ENCODE measurements at regions not wholly inside any gene's neighbourhood (a gene's known extent, or its start where the extent isn't known, plus 50 kb on each side); places are given as distances from the start of the nearest gene placed in this dataset.
"Not testable (repeated sequence)": the region's sequence is repeated elsewhere in the genome, so short reads cannot be mapped to it uniquely, and the experiment has no call there.

DNA sequence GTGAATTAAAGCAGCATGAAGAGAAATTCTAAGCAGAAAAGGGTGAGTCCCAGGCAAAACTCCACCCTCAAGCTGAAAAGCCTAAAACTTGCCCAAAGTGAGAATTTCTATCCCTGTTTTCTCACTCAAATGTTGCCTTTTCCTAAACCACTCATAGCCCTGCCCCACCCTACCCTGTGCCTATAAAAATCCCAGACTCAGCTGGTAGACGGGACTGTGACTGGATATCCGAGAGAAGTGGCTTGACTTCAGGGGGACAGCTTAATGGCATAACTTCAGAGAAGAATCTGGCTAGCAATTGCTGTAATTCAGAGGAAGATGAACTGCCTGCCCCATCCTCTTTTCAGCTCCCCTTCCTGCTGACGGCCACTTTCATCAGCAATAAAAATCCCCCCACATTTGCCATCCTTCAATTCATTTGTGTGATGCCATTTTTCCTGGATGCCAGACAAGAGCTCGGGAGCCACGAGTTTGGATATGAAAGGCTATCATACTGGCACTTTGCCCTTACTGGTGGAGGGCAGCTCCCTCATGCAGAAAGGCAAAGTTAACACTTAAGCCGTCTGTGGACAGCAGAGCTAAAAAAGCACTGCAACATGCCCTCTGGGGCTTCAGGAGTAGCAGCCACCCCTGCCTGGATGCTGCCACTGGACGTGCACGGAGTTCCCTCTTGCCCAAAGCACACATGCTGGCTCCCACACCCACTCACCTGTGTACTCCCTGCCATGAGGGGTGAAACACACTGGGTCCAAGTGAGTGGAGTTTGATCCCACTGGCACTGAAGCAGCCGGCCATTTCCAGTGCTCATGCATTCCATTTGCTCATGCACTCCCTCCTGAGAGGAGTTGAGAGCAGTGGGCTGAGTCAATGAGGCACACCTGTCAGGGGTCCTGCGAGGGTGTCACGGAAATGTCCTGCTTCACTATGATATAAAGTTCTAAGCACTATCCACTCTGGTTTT is 670.6 kb downstream of the PLOD2 start:
- H3K36me3 ChIP-seq (ENCODE audit: low read depth), result no peaks in the 10 kb centered on the region
- H2AFZ ChIP-seq, result no peak overlapping the region
- no peak overlapping the region for H3K4me2 ChIP-seq
- no peaks in the 10 kb centered on the region for H3K9me3 ChIP-seq (ENCODE audit: insufficient read depth, low read depth)
- no peaks in the 10 kb centered on the region for H3K79me2 ChIP-seq (ENCODE audit: low read depth)
- TF ChIP-seq, protein P1, sequence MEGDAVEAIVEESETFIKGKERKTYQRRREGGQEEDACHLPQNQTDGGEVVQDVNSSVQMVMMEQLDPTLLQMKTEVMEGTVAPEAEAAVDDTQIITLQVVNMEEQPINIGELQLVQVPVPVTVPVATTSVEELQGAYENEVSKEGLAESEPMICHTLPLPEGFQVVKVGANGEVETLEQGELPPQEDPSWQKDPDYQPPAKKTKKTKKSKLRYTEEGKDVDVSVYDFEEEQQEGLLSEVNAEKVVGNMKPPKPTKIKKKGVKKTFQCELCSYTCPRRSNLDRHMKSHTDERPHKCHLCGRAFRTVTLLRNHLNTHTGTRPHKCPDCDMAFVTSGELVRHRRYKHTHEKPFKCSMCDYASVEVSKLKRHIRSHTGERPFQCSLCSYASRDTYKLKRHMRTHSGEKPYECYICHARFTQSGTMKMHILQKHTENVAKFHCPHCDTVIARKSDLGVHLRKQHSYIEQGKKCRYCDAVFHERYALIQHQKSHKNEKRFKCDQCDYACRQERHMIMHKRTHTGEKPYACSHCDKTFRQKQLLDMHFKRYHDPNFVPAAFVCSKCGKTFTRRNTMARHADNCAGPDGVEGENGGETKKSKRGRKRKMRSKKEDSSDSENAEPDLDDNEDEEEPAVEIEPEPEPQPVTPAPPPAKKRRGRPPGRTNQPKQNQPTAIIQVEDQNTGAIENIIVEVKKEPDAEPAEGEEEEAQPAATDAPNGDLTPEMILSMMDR (conservative IDR thresholded peaks at IDR 0.05), result no peak
- no peak for TF ChIP-seq EZH2 (IDR thresholded peaks at IDR 0.05; ENCODE audit: low read depth)
- ChIA-PET POLR2A (ENCODE audit: unreplicated experiment) (no interaction called here), CTCF (no interaction called here)
- intact Hi-C loops (cut with micrococcal nuclease; ENCODE audit: unreplicated experiment), result no loop called here
- H3K27me3 ChIP-seq (ENCODE audit: insufficient read depth, low read depth), result no peaks in the 10 kb centered on the region
- no peaks in the 10 kb centered on the region for H3F3A ChIP-seq (ENCODE audit: insufficient read depth, low read depth)
- H3K27ac ChIP-seq, result no peak overlapping the region
- DNase-seq, result no peak
- H3K4me3 ChIP-seq, result no peak overlapping the region
- H3K9me2 ChIP-seq (ENCODE audit: insufficient read depth), result no peaks in the 10 kb centered on the region; the same call in 1 of the 2 replicates
- no TSS peak for BruUV-seq (replicated peaks)
- no peaks in the 10 kb centered on the region for H3K4me1 ChIP-seq (replicated peaks; ENCODE audit: insufficient read depth)
- no peaks in the 10 kb centered on the region for H4K20me1 ChIP-seq (ENCODE audit: insufficient read depth)

DNA sequence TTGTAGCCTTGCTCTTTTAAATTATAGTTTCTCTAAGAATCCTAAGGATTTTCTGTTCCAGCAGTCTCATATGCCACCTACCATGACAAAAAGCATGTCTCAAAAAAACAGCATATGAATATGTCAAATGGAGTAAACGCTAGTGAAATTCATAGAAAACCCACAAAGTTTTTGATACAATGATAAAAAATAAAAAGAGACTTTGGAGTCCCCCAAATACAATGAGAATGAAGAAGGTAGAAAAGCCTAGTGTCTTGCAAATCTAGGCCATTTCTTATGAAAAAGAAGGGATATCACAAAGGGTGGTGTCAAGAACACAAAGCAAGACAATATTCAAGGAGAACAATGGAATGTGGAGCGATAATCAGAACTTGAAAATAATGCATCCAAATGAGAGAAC is 668.5 kb downstream of the PLOD2 start:
- Histone ChIP-seq H2AFZ (no peak overlapping the region), H3K27ac (no peak overlapping the region), H3K4me3 (no peak overlapping the region), H3K79me2 (ENCODE audit: low read depth) (no peaks in the 10 kb centered on the region), H3K27me3 (ENCODE audit: insufficient read depth, low read depth) (no peaks in the 10 kb centered on the region), H4K20me1 (ENCODE audit: insufficient read depth) (no peaks in the 10 kb centered on the region), H3K9me3 (ENCODE audit: insufficient read depth, low read depth) (no peaks in the 10 kb centered on the region), H3F3A (ENCODE audit: insufficient read depth, low read depth) (no peaks in the 10 kb centered on the region), H3K36me3 (ENCODE audit: low read depth) (no peaks in the 10 kb centered on the region), H3K4me2 (no peak overlapping the region), H3K4me1 (replicated peaks; ENCODE audit: insufficient read depth) (no peaks in the 10 kb centered on the region), H3K9me2 (ENCODE audit: insufficient read depth) (no peaks in the 10 kb centered on the region)
- ChIA-PET CTCF (no interaction called here), POLR2A (ENCODE audit: unreplicated experiment) (no interaction called here)
- no TSS peak for BruUV-seq (replicated peaks)
- no peak for DNase-seq
- TF ChIP-seq, protein P1 (conservative IDR thresholded peaks at IDR 0.05), result no peak
- no peak for TF ChIP-seq EZH2 (IDR thresholded peaks at IDR 0.05; ENCODE audit: low read depth)
- intact Hi-C loops (cut with micrococcal nuclease; ENCODE audit: unreplicated experiment), result no loop called here

DNA sequence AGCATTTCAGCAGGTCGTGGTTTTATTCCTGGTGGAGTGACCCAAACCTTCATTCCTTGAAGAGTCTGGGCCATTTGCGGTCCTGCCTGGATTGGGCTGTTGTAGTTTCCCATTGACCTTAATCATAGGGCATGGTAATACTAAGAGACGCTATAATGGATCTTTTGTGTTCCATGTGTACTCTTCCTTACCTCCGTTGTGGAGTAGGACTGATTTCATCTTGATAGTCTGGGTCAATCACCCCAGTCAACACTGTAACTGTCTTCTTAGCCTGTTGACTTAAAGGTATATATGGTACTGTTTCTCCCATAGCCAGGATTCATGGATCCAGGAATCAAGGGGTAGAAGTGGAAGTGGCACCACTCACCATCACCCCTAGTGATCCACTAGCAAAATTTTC is 643.6 kb downstream of the PLOD2 start:
- BruUV-seq (replicated peaks); H3K27ac ChIP-seq: not testable (repeated sequence)

More for the DNA sequence above, 643.6 kb downstream of the PLOD2 start:
- H3F3A ChIP-seq (ENCODE audit: insufficient read depth, low read depth); DNase-seq; CTCF ChIA-PET; H3K9me2 ChIP-seq (ENCODE audit: insufficient read depth); H3K79me2 ChIP-seq (ENCODE audit: low read depth); H4K20me1 ChIP-seq (ENCODE audit: insufficient read depth); H3K4me2 ChIP-seq; H2AFZ ChIP-seq; H3K4me3 ChIP-seq; H3K36me3 ChIP-seq (ENCODE audit: low read depth); H3K9me3 ChIP-seq (ENCODE audit: insufficient read depth, low read depth); H3K27me3 ChIP-seq (ENCODE audit: insufficient read depth, low read depth); H3K4me1 ChIP-seq (replicated peaks; ENCODE audit: insufficient read depth); POLR2A ChIA-PET (ENCODE audit: unreplicated experiment); intact Hi-C loops (cut with micrococcal nuclease; ENCODE audit: unreplicated experiment): not testable (repeated sequence)

All from PC-9 (cell line).